ENCODE measurements at regions not wholly inside any gene's neighbourhood (a gene's known extent, or its start where the extent isn't known, plus 50 kb on each side); places are given as distances from the start of the nearest gene placed in this dataset.

DNA sequence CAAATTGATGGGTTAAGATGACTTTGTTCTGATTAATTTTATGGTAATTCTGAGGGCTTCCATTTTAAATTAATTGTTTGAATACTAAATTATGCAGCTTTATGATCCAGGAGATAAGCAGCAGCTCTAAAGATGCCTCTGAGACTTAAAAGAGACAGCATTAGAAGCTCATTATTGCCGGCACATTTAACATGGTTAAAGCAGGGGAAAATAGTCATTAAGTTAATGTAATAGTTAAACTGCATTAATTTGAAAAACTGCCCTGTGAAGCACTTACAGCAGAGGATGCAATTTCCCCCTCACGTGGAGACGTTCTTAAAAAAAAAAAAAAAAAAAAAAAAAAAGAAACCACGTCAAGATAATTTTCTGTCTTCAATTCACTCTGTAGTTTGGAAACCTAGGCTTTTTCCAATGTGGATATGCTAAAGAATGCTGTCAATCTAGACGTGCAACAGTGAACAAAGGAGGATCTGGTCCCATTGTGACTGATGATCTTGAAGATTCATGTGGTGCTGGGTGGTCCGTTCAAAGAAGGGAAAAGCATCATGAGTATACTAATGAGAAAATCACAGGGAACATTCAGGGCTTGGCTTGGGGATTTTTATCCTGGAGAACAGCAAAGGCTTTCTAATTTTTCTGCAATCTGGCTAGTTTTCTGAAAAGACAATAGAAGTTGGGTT is 440.6 kb upstream of the HS3ST1 start:
- TF ChIP-seq CTCF (optimal IDR thresholded peaks at IDR 0.05 in 1 of 3, IDR thresholded peaks at IDR 0.05 in 1 of 3, conservative IDR thresholded peaks at IDR 0.05 in 1 of 3; ENCODE audit: extremely low read depth in 1 of 3, insufficient read depth in 2 of 3, low read length in 3 of 3): no peak
- no peak for TF ChIP-seq EZH2 (IDR thresholded peaks at IDR 0.05; ENCODE audit: low read length)

Data from keratinocyte (primary cell).